ES-I3 (cell line): ENCODE measurements at regions not wholly inside any gene's neighbourhood (a gene's known extent, or its start where the extent isn't known, plus 50 kb on each side); places are given as distances from the start of the nearest gene placed in this dataset.

Experiments used
- H3K36me3 ChIP-seq: 2 replicates; pipeline ENCODE4 v1.6.1; 2013; ENCODE audit warnings: mild to moderate bottlenecking, low read length, control low read depth, moderate library complexity; ENCODE audit not compliant: insufficient read depth
- H3K4me1 ChIP-seq: 2 replicates; pipeline ENCODE4 v1.6.1; 2013; ENCODE audit warnings: mild to moderate bottlenecking, control low read depth, low read length; ENCODE audit not compliant: insufficient read depth
- H3K9ac ChIP-seq: 2 replicates; pipeline ENCODE4 v1.6.1; 2013; ENCODE audit warnings: low read depth, mild to moderate bottlenecking, low read length, moderate library complexity
- H3K9me3 ChIP-seq: 2 replicates; pipeline ENCODE4 v1.6.1; 2013; ENCODE audit warnings: mild to moderate bottlenecking, low read length, moderate library complexity; ENCODE audit not compliant: control insufficient read depth, insufficient read depth

GRCh38 chr20:12305188-12305950 is 387.7 kb downstream of the BTBD3 start:
- Histone ChIP-seq H3K36me3 (no peaks in the 10 kb centered on the region), H3K9ac (no peak overlapping the region), H3K4me1 (no peaks in the 10 kb centered on the region), H3K9me3 (no peaks in the 10 kb centered on the region; the same call in 1 of the 2 replicates)

GRCh38 chr20:12306107-12306506 is 388.4 kb downstream of the BTBD3 start:
- H3K9me3 ChIP-seq, result no peaks in the 10 kb centered on the region; the same call in 1 of the 2 replicates
- H3K36me3 ChIP-seq, result no peaks in the 10 kb centered on the region
- H3K4me1 ChIP-seq, result no peaks in the 10 kb centered on the region
- no peak overlapping the region for H3K9ac ChIP-seq

- Histone ChIP-seq H3K9ac (no peak overlapping the region), H3K36me3 (no peaks in the 10 kb centered on the region), H3K9me3 (no peaks in the 10 kb centered on the region), H3K4me1 (no peaks in the 10 kb centered on the region)
Measured at GRCh38 chr20:12311094-12311865, 393.6 kb downstream of the BTBD3 start.

- Histone ChIP-seq H3K9me3 (no peaks in the 10 kb centered on the region), H3K4me1 (no peaks in the 10 kb centered on the region), H3K36me3 (no peaks in the 10 kb centered on the region), H3K9ac (no peak overlapping the region)
Measured at GRCh38 chr20:12315652-12316051, 398.0 kb downstream of the BTBD3 start.

- Histone ChIP-seq H3K9me3 (no peaks in the 10 kb centered on the region), H3K36me3 (no peaks in the 10 kb centered on the region), H3K4me1 (no peaks in the 10 kb centered on the region), H3K9ac (no peak overlapping the region)
Measured at GRCh38 chr20:12316794-12317193, 399.1 kb downstream of the BTBD3 start.

- Histone ChIP-seq H3K4me1 (no peaks in the 10 kb centered on the region), H3K9ac (no peak overlapping the region), H3K36me3 (no peaks in the 10 kb centered on the region), H3K9me3 (no peaks in the 10 kb centered on the region)
Measured at GRCh38 chr20:12317433-12317832, 399.7 kb downstream of the BTBD3 start.

GRCh38 chr20:12318043-12318442 is 400.4 kb downstream of the BTBD3 start:
- Histone ChIP-seq H3K36me3 (no peaks in the 10 kb centered on the region), H3K9me3 (no peaks in the 10 kb centered on the region), H3K9ac (no peak overlapping the region), H3K4me1 (no peaks in the 10 kb centered on the region)

GRCh38 chr20:12321736-12322135 is 404.0 kb downstream of the BTBD3 start:
- H3K9me3 ChIP-seq, result no peaks in the 10 kb centered on the region
- no peak overlapping the region for H3K9ac ChIP-seq
- no peaks in the 10 kb centered on the region for H3K36me3 ChIP-seq
- no peaks in the 10 kb centered on the region for H3K4me1 ChIP-seq

- Histone ChIP-seq H3K9me3 (no peaks in the 10 kb centered on the region; the same call in 1 of the 2 replicates), H3K36me3 (no peaks in the 10 kb centered on the region), H3K9ac (no peak overlapping the region), H3K4me1 (no peaks in the 10 kb centered on the region)
Measured at GRCh38 chr20:12327205-12327604, 409.5 kb downstream of the BTBD3 start.

- H3K9ac ChIP-seq, result no peak overlapping the region
- no peaks in the 10 kb centered on the region for H3K36me3 ChIP-seq
Measured at GRCh38 chr20:12331236-12331635, 413.5 kb downstream of the BTBD3 start.

GRCh38 chr20:12337601-12338000 is 419.9 kb downstream of the BTBD3 start:
- Histone ChIP-seq H3K36me3 (no peaks in the 10 kb centered on the region), H3K4me1 (no peaks in the 10 kb centered on the region), H3K9me3 (no peaks in the 10 kb centered on the region), H3K9ac (no peak overlapping the region)

More at GRCh38 chr20:12331236-12331635, 413.5 kb downstream of the BTBD3 start:
- no peaks in the 10 kb centered on the region for H3K4me1 ChIP-seq
- no peaks in the 10 kb centered on the region; the same call in 1 of the 2 replicates for H3K9me3 ChIP-seq

GRCh38 chr20:12345978-12346377 is 428.3 kb downstream of the BTBD3 start:
- no peaks in the 10 kb centered on the region for H3K36me3 ChIP-seq
- H3K9ac ChIP-seq, result no peak overlapping the region
- peaks cover 4% of the 10 kb centered on the region; the same call in 1 of the 2 replicates for H3K9me3 ChIP-seq
- H3K4me1 ChIP-seq, result peaks cover 14% of the 10 kb centered on the region

GRCh38 chr20:12353842-12354241 is 436.1 kb downstream of the BTBD3 start:
- Histone ChIP-seq H3K9me3 (no peaks in the 10 kb centered on the region), H3K4me1 (peaks cover 11% of the 10 kb centered on the region), H3K9ac (no peak overlapping the region), H3K36me3 (no peaks in the 10 kb centered on the region)

GRCh38 chr20:12354725-12355124 is 437.0 kb downstream of the BTBD3 start:
- H3K4me1 ChIP-seq, result peaks cover 7% of the 10 kb centered on the region
- H3K9ac ChIP-seq, result no peak overlapping the region
- no peaks in the 10 kb centered on the region for H3K9me3 ChIP-seq
- H3K36me3 ChIP-seq, result no peaks in the 10 kb centered on the region

- no peaks in the 10 kb centered on the region for H3K36me3 ChIP-seq
- H3K9me3 ChIP-seq, result no peaks in the 10 kb centered on the region
- peaks cover 2% of the 10 kb centered on the region for H3K4me1 ChIP-seq
- no peak overlapping the region for H3K9ac ChIP-seq
Measured at GRCh38 chr20:12355185-12355584, 437.5 kb downstream of the BTBD3 start.
